PFSK-1 (cell line): ENCODE measurements at regions not wholly inside any gene's neighbourhood (a gene's known extent, or its start where the extent isn't known, plus 50 kb on each side); places are given as distances from the start of the nearest gene placed in this dataset.

Experiments used
- POLR2AphosphoS5 ChIP-seq: IDR thresholded peaks from 2 replicates; pipeline ENCODE4 v1.6.1; 2012; ENCODE audit warnings: low read depth, mild to moderate bottlenecking, control low read depth, low read length, moderate library complexity
- TAF1 ChIP-seq: IDR thresholded peaks from 2 replicates; pipeline ENCODE4 v1.6.1; 2012; ENCODE audit warnings: low read length, control low read depth, borderline replicate concordance; ENCODE audit not compliant: insufficient read depth

DNA sequence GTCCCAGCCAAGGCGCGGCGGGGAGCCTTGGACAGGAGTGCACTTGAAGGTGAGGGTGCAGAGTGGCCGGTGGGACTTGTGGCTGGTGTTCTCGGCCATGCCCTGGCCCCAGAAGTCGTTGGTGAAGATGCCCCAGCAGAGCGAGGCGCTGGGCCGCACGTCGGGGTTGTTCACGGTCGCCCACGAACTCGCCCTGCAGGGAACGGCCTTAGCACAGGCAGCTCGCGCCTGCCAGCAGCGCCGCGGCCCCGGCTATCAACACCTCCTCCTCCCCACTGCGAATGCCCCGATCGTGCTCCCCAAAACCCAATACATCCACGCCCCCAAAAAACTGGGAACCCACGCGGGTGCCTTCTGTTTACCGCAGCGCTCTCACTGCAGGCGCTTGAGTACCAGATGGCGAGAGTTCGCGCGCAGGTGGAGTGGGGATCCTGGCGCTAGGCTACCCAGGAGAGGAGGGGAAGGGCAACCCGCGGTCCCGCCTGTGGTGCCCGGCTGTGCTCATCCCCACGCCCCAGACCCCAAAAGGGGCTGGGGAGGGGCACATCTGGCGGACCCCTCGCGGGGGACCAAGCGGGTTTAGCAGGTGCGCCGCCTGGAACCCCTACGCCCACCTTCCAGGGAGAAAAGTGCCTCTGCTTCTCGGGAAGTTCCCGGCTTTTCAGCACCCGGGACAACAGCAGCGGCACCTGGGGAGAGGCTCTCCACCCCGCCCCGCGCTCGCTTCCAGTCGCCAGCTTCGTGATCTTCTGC is 386.3 kb upstream of the TMTC1 start:
- TF ChIP-seq POLR2AphosphoS5 (no peak), TAF1 (no peak)
